HG03108 (cell line): ENCODE measurements at regions not wholly inside any gene's neighbourhood (a gene's known extent, or its start where the extent isn't known, plus 50 kb on each side); places are given as distances from the start of the nearest gene placed in this dataset.
"Not testable (repeated sequence)": the region's sequence is repeated elsewhere in the genome, so short reads cannot be mapped to it uniquely, and the experiment has no call there.

ENCODE experiments used
- ATAC-seq: cut with Tn5 transposase; IDR thresholded peaks from one replicate; pipeline ENCODE4 v1.9.1; 2021; ENCODE audit warnings: moderate library complexity; ENCODE audit not compliant: unreplicated experiment

DNA sequence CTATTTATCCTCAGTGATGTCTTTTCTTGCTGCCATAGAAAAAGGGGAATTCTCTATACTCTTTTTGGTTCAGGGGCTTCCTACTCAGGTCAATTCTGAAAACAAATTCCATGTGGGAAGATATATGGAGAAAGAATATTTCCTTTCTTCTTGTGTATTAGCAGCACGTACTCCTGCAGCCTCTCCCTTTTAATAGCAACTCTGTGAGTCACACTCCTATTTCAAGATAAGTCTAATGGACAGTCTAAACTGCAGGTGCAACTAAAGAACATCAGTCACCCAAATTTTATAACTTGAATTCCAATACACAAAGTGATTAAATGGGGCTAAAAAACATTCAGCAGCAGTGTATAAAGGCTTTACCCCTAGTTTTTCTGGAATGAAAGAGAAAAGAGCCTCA is 942.2 kb downstream of the CNTNAP5 start:
- ATAC-seq = no peak

DNA sequence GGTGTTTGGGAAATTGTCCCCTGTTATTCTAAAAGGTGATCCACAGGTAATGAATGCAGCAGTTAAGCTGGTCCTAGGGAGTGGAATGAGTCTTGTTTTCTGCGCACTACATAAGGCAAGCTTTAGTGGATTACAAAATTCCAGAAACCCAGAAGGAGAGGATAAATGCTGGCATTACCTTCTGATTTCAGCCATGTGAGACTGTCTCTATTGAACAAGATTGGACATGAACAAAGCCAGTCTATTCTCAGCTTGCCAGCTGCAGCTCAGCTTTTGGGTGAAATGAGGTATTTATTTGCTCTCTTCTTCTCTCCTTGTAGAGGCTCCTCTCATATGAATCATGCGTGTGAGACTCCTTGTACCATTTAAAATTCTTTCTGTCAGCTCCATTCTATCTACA is 944.9 kb downstream of the CNTNAP5 start:
- ATAC-seq = no peak

DNA sequence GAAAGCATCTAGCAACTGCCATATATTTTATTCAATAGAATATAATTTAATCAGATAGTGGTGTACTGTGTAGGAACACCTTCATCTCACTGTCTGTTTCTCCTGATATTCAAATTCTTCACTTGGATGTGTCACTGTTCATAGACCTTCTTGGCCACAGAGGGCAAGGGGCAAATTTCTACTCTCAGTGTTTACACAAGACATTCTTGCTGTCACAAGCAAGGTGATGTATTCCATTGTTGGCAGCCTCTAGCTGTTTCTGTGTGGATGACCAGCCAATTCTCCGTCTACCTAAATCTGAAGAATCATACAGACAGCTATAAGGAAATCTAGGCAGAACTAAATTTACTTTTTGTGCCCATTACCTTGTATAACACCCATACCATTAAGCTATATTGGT is 948.3 kb downstream of the CNTNAP5 start:
- ATAC-seq = no peak

DNA sequence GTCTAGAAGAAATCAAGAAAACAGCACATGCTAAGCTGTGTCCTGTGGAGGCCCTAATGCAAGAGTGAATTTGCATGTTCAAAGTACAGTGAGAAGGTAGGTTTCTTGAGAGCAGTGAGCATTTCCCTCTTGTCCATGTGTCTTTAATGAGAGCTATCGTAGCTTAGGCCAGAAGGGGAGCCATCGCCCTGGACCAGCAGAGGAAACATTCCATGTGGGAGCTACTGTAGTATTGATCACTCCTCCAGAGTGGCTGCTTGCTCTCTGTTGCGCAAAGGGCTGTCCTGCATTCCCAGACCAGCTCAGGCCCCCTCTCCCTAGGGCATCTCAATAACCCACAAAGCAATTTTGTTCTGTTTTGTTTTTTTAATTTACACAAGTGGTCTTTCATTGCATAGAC is 950.1 kb downstream of the CNTNAP5 start:
- no peak for ATAC-seq

DNA sequence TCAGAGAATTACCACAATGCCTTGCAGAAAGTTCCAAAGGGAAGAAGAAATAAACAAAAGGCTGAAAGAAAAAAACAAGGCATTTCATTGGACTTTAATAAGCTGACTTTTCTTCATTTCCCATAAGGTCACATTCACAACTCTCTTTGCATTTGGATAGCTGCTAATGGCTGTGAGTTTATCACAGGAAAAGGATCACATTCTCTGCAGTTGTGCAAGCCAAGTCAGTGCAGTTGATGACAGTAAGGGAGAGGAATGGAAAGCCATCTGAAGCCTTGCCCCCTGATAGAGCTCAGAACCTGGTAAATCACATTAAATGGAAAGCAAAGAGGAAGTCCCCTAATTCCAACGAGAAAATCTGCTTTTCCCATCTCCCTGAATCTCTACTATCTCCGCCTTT is 950.6 kb downstream of the CNTNAP5 start:
- ATAC-seq = no peak

DNA sequence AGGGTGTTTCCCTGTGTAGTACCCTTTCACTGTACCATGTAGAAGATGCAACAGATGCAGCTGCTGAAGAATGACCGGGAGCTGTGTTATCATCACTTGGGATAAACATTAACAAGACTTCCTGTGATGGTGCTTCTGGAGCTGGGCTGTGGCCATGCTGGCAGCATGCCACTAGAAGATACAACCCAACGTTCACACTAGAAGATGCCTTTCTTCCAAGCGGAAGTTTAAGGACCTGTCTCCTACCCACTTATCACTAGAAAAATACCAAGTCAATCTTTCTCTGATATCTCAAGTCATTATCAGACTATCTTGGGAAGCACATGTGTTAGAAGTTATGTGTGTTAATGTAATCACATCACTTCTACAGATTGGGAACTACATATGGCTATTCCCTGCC is 953.5 kb downstream of the CNTNAP5 start:
- no peak for ATAC-seq

DNA sequence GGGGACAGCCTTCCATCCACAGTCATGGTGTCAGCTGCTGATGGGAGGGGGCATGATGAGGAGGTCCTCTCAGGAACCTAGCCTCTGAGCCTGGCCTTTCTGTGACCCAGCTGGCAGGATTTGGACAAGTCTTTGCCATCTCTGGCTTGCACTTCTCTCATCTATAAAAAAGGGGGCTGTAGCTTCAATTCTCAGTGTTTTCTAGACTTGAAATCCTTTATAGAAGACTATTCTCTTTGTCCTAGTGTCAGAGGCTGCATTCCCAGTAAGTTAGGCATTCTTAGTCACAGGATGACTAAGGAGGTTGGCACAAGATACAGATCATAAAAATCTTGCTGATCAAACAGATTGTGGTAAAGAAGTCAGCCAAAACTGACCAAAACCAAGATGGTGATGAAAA is 958.5 kb downstream of the CNTNAP5 start:
- ATAC-seq = no peak

DNA sequence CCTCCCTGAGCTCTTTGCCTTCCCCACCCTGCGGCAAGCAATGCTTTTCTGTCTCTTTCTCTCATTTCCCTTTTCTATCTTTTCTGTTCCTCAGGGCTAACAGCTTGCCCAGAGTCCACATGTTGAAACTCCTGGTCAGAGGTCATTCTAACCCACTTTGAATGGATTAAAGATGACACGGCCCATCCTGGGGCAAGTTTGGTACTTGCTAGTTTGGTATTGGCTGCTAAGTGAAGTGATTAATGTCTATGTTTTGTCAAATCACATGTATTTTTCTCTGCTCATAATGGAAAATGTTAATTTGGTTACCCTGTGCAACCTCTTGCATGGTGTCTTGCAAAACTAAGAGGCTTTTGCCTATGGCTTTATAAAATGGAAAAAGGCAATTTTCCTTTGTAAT is 960.2 kb downstream of the CNTNAP5 start:
- ATAC-seq = no peak

DNA sequence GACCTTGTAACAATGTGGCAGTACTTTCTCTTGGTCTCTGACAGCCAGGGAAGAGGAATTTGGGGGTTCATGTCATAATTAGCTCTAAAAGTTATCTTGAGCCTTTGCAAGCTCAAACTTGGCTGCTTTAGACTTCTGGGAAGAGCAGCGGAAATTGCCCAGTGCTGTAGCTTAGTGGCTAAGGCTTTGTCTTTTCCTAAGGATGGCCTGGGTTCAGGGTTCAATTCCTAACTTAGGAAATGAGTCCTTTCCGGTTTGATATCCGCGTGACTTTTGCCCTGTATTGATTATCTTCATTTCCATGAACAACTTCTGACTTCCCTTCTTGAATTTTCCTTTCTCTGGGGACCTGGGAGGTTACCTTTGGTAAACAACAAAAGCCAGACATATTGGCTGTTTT is 961.0 kb downstream of the CNTNAP5 start:
- no peak for ATAC-seq

DNA sequence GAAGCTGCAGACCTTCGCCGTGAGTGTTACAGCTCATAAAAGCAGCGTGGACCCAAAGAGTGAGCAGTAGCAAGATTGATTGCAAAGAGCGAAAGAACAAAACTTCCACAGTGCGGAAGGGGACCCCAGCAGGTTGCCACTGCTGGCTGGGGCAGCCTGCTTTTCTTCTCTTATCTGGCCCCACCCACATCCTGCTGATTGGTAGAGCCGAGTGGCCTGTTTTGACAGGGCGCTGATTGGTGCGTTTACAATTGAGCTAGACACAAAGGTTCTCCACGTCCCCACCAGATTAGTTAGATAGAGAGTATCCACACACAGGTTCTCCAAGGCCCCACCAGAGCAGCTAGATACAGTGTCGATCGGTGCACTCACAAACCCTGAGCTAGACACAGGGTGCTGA is 961.8 kb downstream of the CNTNAP5 start:
- not testable (repeated sequence) for ATAC-seq

DNA sequence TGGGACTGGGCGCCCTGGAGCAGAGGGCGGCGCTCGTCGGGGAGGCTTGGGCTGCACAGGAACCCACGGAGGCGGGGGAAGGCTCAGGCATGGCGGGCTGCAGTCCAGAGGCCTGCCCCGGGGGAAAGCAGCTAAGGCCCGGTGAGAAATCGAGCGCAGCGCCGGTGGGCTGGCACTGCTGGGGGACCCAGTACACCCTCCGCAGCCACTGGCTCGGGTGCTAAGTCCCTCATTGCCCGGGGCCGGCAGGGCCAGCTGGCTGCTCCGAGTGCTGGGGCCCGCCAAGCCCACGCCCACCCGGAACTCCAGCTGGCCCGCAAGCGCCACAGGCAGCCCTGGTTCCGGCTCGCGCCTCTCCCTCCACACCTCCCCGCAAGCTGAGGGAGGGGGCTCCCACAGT is 962.3 kb downstream of the CNTNAP5 start:
- not testable (repeated sequence) for ATAC-seq

DNA sequence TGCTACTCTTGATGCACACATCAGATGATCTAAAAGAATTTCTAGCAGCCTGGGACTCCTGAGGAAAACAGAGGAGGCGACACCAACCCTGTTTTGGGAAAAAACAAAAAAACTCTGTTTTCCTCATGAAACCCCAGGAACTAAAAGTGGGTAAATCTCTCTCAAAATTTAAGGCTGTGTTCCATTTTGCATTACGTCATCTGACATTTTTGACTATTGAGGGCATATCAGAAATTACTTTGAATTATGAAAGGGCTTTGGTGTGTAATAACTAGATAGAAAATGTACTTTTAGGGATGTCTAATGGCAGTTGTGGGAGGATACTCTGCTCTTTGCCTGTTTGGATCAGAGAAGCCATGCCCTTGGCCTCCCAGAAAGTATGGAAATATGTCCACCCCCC is 963.0 kb downstream of the CNTNAP5 start:
- no peak for ATAC-seq

DNA sequence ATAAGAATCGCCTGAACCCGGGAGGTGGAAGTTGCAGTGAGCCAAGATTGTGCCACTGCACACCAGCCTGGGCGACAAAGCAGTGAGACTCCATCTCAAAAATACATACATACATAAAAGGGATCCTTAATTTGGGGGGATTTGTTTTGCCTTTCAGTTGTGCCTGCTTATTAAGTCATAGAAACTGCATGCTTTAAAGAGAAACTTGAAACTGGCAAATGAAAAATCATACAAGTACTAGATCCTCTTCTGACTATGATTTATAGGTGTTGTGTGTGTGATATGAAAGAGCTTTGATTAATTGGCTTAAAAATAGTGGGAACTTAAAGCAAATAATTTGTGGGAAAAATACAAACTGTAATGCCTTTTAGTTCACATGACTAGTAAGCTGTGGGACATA is 963.7 kb downstream of the CNTNAP5 start:
- no peak for ATAC-seq

DNA sequence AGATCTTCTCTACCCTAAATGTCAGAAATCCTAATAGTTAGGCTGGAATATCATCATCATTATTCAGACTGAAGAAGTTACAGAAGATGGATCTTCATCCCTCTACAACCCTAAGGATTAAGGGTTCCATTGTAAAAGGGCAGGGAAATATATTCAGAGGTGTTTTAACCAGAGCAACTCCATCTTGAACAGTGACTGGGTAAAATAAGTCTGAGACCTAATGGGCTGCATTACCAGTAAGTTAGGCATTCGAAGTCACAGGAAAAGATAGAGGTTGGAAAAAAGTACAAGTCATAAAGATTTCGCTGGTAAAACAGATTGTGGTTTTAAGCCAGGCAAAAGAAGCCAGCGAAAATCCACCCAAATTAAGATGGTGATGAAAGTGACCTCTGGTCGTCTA is 968.7 kb downstream of the CNTNAP5 start:
- no peak for ATAC-seq

DNA sequence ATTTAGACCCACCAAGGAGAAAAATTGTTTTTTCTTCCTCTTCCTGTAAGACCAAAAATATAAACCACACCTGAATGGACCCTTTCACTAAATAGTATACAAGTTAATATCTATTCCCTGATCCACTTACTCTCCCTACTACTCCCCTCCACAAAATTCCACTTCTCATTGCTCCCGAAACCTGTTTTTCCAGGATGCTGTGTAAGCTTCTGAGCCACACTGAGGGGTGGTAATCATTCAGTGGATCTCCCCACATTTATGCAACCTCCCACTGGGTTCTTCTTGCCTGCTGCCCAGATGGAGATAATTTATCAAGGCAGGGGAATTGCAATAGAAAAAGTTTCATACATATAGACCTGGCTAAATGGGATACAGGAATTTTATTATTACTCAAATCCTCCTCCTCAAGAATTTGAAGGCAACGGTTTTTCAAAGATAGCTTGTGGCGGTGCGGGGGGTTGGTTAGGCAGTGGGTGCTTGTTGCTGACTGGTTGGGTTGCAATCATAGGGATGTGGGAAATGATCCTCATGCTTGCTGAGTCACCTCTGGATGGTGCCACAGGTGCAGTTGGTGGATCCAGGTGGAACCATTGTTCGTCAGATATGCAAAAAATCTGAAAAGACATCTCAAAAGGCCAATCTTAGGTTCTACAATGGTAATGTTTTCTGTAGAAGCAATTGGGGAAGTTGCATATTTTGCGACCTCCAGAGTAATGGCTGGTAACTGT is 970.3 kb downstream of the CNTNAP5 start:
- ATAC-seq = no peak

DNA sequence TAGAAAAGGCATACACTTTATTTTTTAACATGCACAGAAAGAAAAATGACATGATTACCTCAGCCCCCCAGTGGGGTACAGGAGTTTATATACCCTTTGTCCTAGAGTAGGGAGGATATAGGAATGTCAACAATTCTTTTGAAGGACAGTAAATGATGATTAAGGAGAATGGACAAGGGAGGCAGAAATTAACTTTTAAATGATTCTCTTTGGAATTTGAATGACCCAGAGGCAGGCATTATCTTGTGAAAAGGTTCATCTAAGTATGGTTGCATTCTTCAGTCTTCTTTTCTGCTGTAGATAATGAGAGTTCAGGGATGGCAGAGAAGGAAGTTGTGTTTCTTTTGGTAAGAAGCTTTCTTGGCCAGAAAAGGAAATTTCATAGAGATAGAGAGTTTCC is 971.3 kb downstream of the CNTNAP5 start:
- ATAC-seq = no peak

DNA sequence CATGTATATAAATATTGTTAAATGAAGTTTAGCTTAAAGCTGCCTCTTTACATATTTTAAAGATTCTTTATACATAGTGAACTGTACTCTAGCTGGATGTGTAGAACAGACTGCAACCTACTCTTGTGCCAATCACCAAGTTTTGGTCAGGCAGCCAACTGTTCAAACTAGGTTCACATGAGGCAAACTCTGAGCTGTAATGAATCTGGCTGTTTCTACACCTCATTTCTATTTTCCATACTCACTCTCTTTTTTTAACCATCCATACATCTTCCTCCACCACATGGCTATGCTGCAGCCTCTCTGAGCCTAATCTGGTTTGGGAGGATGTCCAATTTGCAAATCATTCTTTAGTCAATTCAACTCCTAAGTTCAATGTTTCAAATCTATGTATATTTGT is 974.8 kb downstream of the CNTNAP5 start:
- no peak for ATAC-seq

DNA sequence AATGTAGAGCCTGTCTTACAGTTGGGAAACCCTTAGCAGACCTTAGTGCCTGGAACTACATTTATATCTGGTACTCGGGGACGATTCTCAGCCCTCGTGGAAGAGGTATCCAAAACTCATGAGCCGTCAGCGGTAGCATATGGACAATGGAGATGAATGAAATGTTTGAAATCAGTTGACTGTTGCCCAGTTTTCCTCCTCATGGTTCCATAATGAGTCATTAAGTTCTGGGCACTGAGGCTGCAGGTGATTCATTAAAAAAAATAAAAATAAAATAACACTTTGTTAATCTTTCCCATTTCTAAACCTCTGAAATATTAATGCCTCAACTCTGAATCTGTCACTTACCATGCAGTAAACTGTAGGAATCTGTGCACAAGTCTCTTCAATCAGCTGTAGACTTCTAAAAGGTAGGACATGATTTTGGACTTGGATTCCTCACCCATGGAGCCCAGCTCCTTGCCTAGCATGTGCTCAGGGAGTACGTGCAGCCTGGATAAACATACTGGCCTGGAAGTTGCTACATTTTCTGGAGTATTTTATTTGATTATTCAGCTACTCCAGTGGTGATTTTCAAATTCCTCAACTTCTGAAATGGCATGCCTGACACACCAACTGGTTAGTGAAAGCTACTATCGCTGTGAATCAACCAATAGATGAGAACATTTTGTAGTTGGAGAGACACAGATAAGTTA is 979.2 kb downstream of the CNTNAP5 start:
- no peak for ATAC-seq

DNA sequence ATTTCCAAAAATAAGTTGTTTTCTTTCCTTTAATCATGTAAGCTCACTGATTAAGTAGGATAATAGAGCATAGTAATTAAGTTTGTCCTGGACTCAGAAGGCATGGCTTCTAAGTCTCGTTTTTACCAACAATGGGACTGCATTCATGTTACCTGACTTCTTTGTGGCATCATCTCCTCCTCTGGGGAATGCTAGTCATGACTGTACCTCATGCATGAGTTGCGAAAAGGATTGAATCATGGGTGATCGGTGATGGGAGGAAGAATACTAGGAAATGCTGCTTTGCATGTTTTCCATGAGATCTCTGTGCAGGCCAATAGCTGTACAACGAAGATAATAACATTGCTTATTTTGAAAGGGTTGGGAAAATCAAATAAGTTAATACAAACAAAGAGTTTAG is 981.6 kb downstream of the CNTNAP5 start:
- no peak for ATAC-seq

DNA sequence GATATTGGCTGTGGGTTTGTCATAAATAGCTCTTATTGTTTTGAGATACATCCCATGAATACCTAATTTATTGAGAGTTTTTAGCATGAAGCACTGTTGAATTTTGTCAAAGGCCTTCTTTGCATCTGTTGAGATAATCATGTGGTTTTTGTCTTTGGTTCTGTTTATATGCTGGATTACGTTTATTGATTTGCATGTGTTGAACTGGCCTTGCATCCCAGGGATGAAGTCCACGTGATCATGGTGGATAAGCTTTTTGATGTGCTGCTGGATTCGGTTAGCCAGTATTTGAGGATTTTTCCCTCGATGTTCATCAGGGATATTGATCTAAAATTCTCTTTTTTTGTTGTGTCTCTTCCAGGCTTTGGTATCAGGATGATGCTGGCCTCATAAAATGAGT is 1003.6 kb downstream of the CNTNAP5 start:
- not testable (repeated sequence) for ATAC-seq

DNA sequence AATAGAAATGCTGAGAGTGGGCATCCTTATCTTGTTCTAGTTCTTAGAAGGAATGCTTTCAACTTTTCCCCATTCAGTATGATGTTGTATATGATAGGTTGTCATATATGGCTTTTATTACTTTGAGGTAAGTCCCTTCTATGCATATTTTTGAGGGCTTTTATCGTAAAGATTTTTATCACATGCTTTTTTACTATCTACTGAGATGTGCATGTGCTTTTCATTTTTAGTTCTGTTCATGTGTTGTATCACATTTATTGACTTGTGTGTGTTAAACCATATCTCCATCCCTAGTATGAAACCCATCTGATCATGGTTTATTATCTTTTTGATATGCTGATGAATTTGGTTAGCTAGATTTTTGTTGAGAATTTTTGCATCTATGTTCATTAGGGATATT is 1008.8 kb downstream of the CNTNAP5 start:
- no peak for ATAC-seq

DNA sequence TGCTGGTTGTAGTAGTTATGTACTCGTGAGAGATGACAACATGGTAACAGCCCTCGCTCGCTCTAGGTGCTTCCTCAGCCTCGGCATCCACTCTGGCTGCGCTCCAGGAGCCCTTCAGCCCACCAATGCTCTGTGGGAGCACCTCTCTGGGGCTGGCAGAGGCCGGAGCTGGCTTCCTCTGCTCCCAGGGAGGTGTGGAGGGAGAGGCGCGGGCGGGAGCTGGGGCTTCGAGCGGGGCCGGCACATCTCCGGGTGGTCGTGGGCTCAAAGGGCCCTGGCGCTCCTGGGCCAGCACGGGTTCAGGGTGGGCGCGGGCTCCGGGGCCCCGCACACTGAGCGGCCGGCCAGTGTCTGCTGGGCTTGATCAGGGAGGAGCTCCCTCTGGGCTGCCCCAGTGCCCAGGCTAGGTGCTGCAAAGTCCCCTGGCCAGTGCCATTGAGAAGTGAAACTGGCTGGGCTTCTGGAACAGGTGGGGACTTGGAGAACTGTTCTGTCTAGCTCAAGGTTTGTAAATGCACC is 1012.1 kb downstream of the CNTNAP5 start:
- ATAC-seq = no peak

DNA sequence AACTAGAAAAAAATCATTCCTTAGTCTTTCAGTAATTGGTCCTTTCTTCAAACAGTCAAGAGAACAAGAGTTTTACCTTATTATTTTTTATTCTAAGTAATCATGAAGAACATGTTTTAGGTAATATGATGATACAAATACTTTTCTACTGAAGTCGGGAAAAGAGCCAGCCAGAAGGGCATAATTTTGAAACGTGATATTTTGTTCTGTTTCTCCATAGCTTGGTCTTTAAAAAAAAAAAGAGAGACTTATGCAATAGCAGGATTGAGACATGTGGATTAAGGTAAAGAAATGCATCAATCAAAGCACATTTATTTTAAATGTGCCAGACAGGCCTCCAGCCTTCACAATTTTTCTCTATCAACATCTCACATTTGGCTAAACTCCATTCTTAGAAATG is 1016.8 kb downstream of the CNTNAP5 start:
- ATAC-seq = no peak
